Hepatic stellate cell (primary cell): ENCODE measurements at regions not wholly inside any gene's neighbourhood (a gene's known extent, or its start where the extent isn't known, plus 50 kb on each side); places are given as distances from the start of the nearest gene placed in this dataset.

Experiments used
- DNase-seq: peaks from one replicate; pipeline ENCODE4 v3.0.0; 2011; ENCODE audit warnings: low spot score

- DNase-seq = no peak
These were observed 264.3 kb downstream of the ENC1 start for GRCh38 chr5:74376187-74376586.

DNA sequence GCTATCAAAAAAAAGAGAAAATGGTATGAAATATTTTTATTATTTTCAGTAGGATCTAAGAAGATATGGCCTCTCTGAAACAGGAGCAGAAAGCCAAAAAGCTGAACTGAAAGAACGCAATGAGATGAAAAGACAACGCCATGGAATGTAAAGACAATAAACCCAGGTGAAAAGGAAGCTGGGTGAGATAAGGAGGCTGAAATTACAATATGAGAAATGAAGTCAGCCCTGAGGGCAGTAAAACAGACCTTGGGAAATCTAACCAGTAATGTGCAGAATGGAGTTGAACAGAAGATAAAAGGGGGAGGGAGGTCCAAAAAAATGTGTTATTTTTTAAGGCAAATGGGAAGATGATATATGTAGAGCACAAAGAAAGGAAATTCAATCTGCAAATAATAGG, 265.3 kb downstream of the ENC1 start:
- no peak for DNase-seq

DNA sequence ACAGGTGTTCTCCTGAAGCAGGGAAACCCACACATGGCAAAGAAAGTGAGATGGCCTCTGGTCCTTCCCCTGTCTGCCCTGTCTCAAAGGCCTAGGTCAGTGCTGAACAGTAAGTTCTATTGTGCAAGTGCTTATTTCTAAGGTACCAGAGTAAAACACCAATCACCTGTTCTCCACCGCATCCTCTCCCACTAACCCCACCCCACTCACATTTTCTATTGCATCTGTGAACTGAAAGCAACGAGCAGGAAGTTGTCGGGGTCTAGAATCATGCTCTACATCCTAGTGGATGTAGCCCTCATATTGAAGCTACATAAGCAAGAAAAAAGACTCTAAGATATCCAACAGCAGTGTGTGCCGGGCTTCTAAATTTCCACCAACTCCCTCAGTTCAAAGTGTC, 265.9 kb downstream of the ENC1 start:
- DNase-seq = no peak

DNA sequence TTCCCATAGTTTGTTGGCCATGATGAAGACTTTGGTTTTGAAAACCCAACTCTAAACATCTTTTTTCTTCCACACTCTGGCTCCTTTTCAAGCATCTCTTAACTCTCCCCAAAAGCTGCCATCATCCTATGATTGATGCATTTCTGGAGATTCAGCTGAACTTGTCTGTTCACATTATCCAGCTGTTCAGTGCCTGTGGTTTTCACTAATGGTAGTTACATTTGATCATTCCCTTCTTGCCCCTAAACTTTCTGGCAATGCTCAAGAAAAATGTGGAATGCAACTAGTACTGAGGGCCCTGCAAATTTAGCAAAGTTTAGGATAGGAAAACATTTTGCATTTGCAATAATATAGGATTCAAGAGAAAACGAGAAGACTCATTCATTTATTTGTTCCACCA, 267.5 kb downstream of the ENC1 start:
- no peak for DNase-seq

DNA sequence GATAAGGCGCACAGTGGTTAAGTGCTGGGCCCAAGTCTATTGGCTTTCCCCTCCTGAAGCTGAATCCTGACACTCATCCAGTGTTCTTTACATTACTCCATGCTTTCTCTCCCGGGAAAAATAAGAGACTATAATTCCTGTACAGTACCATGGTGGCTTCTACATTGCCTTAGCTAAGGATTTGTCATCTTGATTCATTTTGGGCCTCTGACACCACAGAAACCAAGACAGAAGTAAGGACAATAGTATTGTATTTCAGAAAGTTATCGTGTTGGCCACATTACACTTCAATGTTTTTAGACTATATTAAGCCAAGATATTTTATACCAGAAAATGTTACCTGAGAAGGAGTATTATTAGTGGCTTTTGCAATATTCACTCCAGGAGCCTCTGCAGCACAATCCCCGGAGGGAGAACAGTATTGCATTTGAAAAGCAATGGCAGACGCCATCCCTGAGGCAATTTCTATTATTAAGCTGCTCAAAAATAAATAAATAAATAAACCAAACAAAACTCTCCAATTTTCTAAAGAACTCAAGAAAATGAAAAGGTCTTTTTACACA, 267.9 kb downstream of the ENC1 start:
- no peak for DNase-seq

DNA sequence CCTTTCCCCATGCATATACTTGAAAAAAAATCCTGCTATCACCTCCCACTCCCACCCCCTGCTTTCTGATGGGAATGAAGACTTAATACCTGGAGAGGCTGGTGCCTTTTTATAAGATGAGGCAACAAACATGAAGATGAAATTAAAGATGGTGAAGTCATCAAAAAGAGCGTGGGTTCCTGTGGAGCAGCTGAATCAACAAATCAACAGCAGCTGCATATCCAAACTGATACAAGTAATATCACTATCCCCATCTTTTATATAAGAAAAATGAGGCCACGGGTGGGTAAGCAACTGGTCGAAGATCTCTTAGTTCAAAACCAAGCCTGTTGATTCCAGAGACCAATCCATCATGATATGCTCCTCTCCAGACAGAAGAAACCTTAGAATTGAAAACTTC, 268.5 kb downstream of the ENC1 start:
- DNase-seq = no peak

DNA sequence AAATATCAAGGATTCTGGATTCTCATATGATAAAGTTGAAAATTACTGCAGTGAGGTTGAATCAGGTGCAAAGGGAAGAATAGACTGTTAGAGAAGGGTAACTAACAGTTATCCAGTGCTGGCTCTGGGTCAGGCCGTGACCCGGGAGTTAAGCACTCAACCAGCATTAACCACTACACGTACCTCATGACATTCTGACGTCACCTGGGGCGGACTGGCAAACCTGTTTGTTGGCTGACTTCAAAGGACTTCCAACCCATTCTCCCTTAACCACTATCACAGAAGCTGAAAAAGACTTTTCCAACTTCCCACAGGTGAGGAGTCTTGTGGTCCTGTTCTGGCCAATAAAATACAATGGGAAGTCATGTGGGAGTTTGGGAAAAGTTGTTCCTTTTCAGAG, 268.9 kb downstream of the ENC1 start:
- DNase-seq = no peak

- no peak for DNase-seq
These were observed 270.4 kb downstream of the ENC1 start for GRCh38 chr5:74370168-74370567.

- DNase-seq = no peak
These were observed 271.4 kb downstream of the ENC1 start for GRCh38 chr5:74369173-74369572.

DNA sequence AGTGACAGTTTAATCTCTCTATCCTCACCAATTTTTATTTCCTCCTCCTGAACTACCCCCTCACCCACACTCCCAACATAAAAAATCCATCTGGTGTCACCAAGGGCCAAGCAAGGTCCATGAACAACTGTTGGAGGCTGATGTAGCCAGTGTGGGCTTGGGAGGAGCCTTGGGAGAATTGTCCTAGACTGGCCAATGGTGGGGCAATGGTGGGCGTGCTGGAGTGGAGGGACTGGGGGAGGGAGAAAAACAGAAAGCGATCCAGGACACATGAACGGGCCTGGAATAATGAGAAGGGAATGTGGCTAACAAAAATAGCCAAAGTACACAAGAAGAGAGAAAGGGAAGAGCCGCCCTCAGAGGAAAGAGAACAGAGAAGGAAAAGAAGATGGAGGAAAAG, 272.6 kb downstream of the ENC1 start:
- DNase-seq = no peak

- DNase-seq = no peak
These were observed 273.2 kb downstream of the ENC1 start for GRCh38 chr5:74367241-74367733.

- no peak for DNase-seq
These were observed 274.8 kb downstream of the ENC1 start for GRCh38 chr5:74365723-74366122.

- DNase-seq = no peak
These were observed 276.0 kb downstream of the ENC1 start for GRCh38 chr5:74364507-74364906.

DNA sequence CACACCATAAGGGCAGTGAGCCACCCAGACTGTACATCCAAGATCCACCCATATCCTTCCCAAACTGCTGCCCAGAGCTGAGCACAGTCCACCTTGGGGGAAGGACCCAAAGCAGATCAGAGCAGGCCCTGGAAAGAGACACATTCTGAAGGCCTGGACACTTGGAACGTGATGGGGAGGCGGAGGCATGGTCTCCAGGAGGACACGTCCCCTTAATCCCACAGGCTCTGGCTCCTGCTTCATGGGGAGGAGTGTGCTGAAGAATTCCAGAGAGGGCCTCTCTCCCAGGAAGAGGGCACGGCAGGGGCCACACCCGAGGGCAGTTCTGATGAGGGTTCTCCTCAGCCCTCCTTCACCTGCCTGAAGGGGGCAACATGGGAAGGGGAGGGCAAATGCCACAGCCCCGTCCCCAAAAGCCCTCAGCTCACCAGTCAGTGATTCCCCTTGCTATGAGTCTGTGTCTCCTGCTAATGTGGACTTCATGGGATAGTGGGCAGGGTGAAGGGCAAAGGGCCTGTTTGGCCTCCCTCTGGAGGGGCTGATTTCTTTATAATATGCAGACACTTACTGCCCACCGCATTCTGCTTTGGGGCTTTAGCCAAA, 276.8 kb downstream of the ENC1 start:
- no peak for DNase-seq

- no peak for DNase-seq
These were observed 278.8 kb downstream of the ENC1 start for GRCh38 chr5:74361406-74362358.

DNA sequence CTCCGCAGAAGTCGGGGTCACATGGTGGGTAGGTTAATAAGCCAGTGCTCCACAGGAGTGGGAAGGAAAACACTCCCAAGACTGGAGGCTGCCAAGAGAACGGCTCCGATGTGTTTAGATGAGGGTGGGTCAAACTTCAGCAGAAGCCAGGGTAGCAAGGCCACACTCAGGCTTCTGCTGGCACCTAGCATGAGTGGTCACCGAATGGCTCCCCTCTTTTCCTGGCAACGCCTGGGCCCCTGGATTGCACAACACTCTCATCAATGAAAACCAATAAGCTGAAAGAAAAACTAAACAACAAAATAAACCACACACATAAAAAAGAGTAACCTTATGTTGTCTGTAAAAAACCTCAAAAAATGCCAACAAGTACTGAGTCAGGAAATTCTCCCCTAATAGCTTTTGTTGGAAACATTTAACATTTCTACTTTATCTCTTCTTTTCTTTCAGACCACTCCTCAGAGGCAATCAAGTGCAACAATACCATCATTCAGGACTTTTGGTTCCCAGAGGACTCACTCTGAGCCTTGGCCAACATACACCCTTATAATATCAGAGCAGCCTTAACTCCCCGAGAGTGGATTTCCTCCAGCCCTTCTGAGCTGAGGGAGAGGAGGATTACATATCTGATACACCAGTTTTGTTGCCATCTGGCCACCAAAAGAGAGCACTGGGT, 279.9 kb downstream of the ENC1 start:
- DNase-seq = no peak

- no peak for DNase-seq
These were observed 282.7 kb downstream of the ENC1 start for GRCh38 chr5:74357827-74358226.

GRCh38 chr5:74356009-74356695, 284.4 kb downstream of the ENC1 start:
- no peak for DNase-seq

DNA sequence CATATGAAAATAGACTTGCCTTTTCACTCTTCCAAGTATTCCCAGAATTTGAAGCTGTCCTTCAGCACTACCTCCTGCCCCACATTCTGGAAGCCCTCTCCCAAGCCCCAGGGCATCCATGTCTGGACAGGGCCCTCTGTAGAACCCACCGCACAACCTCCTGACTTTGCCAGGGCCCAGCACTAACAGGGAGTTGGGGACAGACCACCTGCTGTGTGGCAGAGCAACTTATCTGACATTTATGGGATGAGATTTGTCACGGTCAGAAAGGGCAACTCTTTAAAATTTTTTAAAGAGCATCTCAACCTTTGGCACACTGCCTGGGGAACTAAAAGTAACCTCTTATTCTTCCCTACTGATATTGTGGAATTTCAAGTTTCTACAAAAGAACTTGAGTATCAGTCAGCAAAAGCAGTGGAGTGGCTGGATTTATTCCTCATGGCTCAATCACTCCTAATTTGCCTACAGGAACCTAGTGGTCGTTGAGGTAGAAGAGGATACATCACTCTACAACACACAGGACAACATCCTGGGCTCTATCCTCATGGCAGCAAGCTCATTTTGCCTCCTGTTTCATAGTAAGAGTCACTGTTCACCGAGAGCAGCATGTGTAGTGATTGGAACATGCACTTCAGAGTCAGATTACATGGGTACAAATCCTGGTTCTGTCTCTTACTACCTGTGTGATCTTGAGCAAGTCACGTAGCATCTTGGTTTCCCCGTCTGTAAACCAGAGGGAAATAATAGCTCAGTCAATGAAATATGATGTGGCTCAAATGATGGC, 285.3 kb downstream of the ENC1 start:
- no peak for DNase-seq

- peak; percentile 36 for DNase-seq
These were observed 288.3 kb downstream of the ENC1 start for GRCh38 chr5:74352256-74352655.
